ENCODE measurements at regions not wholly inside any gene's neighbourhood (a gene's known extent, or its start where the extent isn't known, plus 50 kb on each side); places are given as distances from the start of the nearest gene placed in this dataset.

DNA sequence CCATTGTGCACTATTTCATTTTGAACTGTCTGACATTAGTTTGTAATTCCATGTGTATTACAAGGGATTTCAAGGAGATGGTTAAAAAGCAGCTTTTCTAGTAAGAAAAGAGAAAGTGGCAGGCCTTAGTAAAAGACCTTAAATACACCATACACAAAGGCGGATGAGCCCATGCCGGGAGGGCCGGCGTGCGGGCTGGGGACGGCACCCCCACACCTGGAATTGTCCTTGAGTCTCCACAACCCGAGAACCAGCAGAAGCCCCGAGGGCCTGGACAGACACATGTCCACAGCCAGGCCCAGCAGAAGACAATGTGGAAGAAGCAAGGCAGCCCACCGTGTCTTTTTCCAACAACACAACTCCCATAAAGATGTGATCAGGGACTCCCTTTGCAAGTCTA, 123.7 kb upstream of the TCERG1L start:
- TF ChIP-seq, protein P1, sequence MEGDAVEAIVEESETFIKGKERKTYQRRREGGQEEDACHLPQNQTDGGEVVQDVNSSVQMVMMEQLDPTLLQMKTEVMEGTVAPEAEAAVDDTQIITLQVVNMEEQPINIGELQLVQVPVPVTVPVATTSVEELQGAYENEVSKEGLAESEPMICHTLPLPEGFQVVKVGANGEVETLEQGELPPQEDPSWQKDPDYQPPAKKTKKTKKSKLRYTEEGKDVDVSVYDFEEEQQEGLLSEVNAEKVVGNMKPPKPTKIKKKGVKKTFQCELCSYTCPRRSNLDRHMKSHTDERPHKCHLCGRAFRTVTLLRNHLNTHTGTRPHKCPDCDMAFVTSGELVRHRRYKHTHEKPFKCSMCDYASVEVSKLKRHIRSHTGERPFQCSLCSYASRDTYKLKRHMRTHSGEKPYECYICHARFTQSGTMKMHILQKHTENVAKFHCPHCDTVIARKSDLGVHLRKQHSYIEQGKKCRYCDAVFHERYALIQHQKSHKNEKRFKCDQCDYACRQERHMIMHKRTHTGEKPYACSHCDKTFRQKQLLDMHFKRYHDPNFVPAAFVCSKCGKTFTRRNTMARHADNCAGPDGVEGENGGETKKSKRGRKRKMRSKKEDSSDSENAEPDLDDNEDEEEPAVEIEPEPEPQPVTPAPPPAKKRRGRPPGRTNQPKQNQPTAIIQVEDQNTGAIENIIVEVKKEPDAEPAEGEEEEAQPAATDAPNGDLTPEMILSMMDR (IDR thresholded peaks at IDR 0.05; ENCODE audit: poor library complexity, severe bottlenecking): no peak
- TF ChIP-seq POLR2AphosphoS5 (IDR thresholded peaks at IDR 0.05) (no peak), EP300 (conservative IDR thresholded peaks at IDR 0.05; ENCODE audit: poor library complexity, severe bottlenecking) (no peak), SMC3 (conservative IDR thresholded peaks at IDR 0.05; ENCODE audit: poor library complexity) (no peak), EZH2 (IDR thresholded peaks at IDR 0.05; ENCODE audit: borderline replicate concordance, insufficient read depth, low read length, poor library complexity, severe bottlenecking) (no peak), RAD21 (conservative IDR thresholded peaks at IDR 0.05) (no peak)
